ENCODE measurements at regions not wholly inside any gene's neighbourhood (a gene's known extent, or its start where the extent isn't known, plus 50 kb on each side); places are given as distances from the start of the nearest gene placed in this dataset.
A peak's percentile ranks its signal among the peaks of the same experiment; 100 is the strongest.

- no peak for TF ChIP-seq CTCF (IDR thresholded peaks at IDR 0.05; ENCODE audit: low read depth, low read length, missing control alignments)
- H3K4me3 ChIP-seq (ENCODE audit: low read depth, low read length) = no peak overlapping the region
- in situ Hi-C loops (cut with HindIII; ENCODE audit: low sequenced_read_pairs) = no loop called here
- DNase-seq (ENCODE audit: low read depth) = no peak
These were observed 162.7 kb upstream of the KIT start for GRCh38 chr4:54495091-54495490.

- TF ChIP-seq CTCF (IDR thresholded peaks at IDR 0.05; ENCODE audit: low read depth, low read length, missing control alignments) = no peak
- H3K4me3 ChIP-seq (ENCODE audit: low read depth, low read length) = no peak overlapping the region
- in situ Hi-C loops (cut with HindIII; ENCODE audit: low sequenced_read_pairs) = no loop called here
- DNase-seq (ENCODE audit: low read depth) = no peak
These were observed 162.1 kb upstream of the KIT start for GRCh38 chr4:54495641-54496040.

GRCh38 chr4:54496412-54496811 is 161.3 kb upstream of the KIT start:
- H3K4me3 ChIP-seq (ENCODE audit: low read depth, low read length) = no peak overlapping the region
- no peak for TF ChIP-seq CTCF (IDR thresholded peaks at IDR 0.05; ENCODE audit: low read depth, low read length, missing control alignments)
- in situ Hi-C loops (cut with HindIII; ENCODE audit: low sequenced_read_pairs) = no loop called here
- no peak for DNase-seq (ENCODE audit: low read depth)

GRCh38 chr4:54497947-54498346 is 159.8 kb upstream of the KIT start:
- in situ Hi-C loops (cut with HindIII; ENCODE audit: low sequenced_read_pairs) = no loop called here
- no peak for TF ChIP-seq CTCF (IDR thresholded peaks at IDR 0.05; ENCODE audit: low read depth, low read length, missing control alignments)
- DNase-seq (ENCODE audit: low read depth) = no peak
- H3K4me3 ChIP-seq (ENCODE audit: low read depth, low read length) = no peak overlapping the region

- TF ChIP-seq CTCF (IDR thresholded peaks at IDR 0.05; ENCODE audit: low read depth, low read length, missing control alignments) = no peak
- DNase-seq (ENCODE audit: low read depth) = no peak
- in situ Hi-C loops (cut with HindIII; ENCODE audit: low sequenced_read_pairs) = no loop called here
These were observed 159.1 kb upstream of the KIT start for GRCh38 chr4:54498661-54499111.

GRCh38 chr4:54499308-54500074 is 158.3 kb upstream of the KIT start:
- H3K4me3 ChIP-seq (ENCODE audit: low read depth, low read length) = no peak overlapping the region
- in situ Hi-C loops (cut with HindIII; ENCODE audit: low sequenced_read_pairs) = no loop called here
- peak; percentile 49 for DNase-seq (ENCODE audit: low read depth)
- TF ChIP-seq CTCF (IDR thresholded peaks at IDR 0.05; ENCODE audit: low read depth, low read length, missing control alignments) = no peak

More at GRCh38 chr4:54498661-54499111, 159.1 kb upstream of the KIT start:
- H3K4me3 ChIP-seq (ENCODE audit: low read depth, low read length) = no peak overlapping the region
